ENCODE measurements at regions not wholly inside any gene's neighbourhood (a gene's known extent, or its start where the extent isn't known, plus 50 kb on each side); places are given as distances from the start of the nearest gene placed in this dataset.
"Not testable (repeated sequence)": the region's sequence is repeated elsewhere in the genome, so short reads cannot be mapped to it uniquely, and the experiment has no call there.

DNA sequence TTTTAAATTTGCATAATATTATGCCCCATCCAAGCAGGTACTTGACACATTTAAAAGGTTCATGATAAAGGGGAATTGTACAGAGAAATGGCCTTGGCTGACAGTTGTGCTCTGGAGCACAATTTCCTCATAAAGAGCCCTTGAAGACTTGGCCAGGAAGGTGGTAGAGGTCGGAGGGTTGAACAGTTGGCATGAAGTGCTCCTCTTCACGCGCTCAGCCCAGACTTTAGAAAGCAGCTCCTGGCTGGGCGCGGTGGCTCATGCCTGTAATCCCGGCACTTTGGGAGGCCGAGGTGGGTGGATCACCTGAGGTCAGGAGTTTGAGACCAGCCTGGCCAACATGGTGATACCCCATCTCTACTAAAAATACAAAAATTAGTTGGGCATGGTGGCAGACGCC is 72.6 kb upstream of the SLC24A4 start:
- not testable (repeated sequence) for H3K4me1 ChIP-seq (ENCODE audit: control insufficient read depth, insufficient read depth, low read length, unreplicated experiment); H3K4me3 ChIP-seq (ENCODE audit: low read depth, low read length); H2AFZ ChIP-seq (ENCODE audit: low read length, unreplicated experiment); H3K36me3 ChIP-seq (ENCODE audit: insufficient read depth, low read length); H3K79me2 ChIP-seq (ENCODE audit: control insufficient read depth, insufficient read depth, low read length, unreplicated experiment); H3K27ac ChIP-seq (ENCODE audit: low read depth, low read length)
- peaks cover 70% of the 10 kb centered on the region for H3K27me3 ChIP-seq (ENCODE audit: insufficient read depth, low read length)

DNA sequence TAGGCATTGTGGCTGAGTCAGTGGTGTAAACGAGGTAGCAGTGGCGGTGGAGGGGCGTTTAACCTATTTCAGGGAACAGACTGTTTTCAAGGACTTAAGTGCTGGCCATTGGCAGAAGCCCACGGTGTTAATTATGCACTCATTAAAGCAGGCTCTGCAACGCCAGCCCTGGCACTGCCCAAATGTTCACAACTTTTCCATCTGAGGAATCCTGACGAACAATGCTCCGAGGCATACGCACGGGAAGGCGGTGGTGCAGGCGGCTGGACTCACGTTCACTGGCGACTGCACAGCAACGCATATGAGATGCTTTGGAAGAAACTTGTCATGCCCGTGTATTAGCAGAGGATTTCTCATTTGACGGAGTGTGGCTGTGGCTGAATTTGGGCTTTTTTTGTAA is 70.6 kb upstream of the SLC24A4 start:
- Histone ChIP-seq H3K4me3 (ENCODE audit: low read depth, low read length) (no peak overlapping the region), H3K27ac (ENCODE audit: low read depth, low read length) (no peak overlapping the region), H3K27me3 (ENCODE audit: insufficient read depth, low read length) (peaks cover 81% of the 10 kb centered on the region), H3K36me3 (ENCODE audit: insufficient read depth, low read length) (no peaks in the 10 kb centered on the region), H3K79me2 (ENCODE audit: control insufficient read depth, insufficient read depth, low read length, unreplicated experiment) (no peaks in the 10 kb centered on the region), H2AFZ (ENCODE audit: low read length, unreplicated experiment) (no peak overlapping the region), H3K4me1 (ENCODE audit: control insufficient read depth, insufficient read depth, low read length, unreplicated experiment) (peaks cover 4% of the 10 kb centered on the region)

DNA sequence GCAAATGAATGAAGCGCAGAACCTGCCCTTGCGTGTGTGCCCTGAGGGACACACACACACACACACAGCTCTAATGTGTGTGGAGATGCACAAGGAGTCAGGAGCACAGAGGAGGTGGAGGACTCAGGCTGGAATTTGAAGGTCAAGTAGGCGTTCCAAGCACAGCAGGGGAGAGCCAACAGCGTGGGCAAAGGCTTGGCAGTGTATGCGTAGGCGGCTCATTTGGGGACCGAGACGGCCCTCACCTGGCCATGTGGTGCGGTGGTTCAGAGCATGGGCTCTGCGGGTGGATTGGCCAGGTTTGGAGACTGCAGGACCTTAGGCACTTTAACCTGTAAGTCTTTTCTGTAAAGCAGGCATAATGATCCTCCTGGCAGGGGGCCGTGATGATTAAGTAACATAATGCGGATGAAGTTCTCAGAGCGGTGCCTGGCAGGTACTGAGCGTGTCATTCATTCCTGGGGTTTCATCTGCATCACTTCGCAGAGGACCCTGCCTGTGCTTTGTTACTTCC is 69.5 kb upstream of the SLC24A4 start:
- Histone ChIP-seq H3K4me3 (ENCODE audit: low read depth, low read length) (no peak overlapping the region), H2AFZ (ENCODE audit: low read length, unreplicated experiment) (no peak overlapping the region), H3K27me3 (ENCODE audit: insufficient read depth, low read length) (peaks cover 80% of the 10 kb centered on the region), H3K4me1 (ENCODE audit: control insufficient read depth, insufficient read depth, low read length, unreplicated experiment) (peaks cover 4% of the 10 kb centered on the region), H3K36me3 (ENCODE audit: insufficient read depth, low read length) (no peaks in the 10 kb centered on the region), H3K27ac (ENCODE audit: low read depth, low read length) (no peak overlapping the region), H3K79me2 (ENCODE audit: control insufficient read depth, insufficient read depth, low read length, unreplicated experiment) (no peaks in the 10 kb centered on the region)

DNA sequence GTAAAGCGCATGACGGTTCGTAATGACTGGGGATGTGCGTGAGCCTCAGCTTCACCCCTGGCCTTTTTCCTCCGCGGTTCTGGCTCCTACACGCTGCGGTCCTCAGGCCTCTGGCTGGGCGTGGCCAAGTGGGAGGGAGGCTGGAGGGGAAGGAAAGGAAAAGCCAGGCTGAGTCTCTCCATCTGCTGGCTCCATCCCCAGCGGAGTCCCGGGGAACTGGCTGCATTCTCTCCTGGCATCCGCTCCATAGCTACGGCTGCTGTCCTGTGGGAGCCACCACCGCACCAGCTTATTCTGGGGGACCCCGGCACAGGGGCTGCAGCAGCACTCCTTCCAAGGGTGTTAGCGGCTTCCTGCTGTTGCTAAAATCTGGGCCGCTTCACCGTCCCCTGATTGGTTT is 68.2 kb upstream of the SLC24A4 start:
- H3K36me3 ChIP-seq (ENCODE audit: insufficient read depth, low read length) = no peaks in the 10 kb centered on the region
- peaks cover 74% of the 10 kb centered on the region for H3K27me3 ChIP-seq (ENCODE audit: insufficient read depth, low read length)
- no peaks in the 10 kb centered on the region for H3K79me2 ChIP-seq (ENCODE audit: control insufficient read depth, insufficient read depth, low read length, unreplicated experiment)
- peaks cover 4% of the 10 kb centered on the region for H3K4me1 ChIP-seq (ENCODE audit: control insufficient read depth, insufficient read depth, low read length, unreplicated experiment)
- no peak overlapping the region for H3K27ac ChIP-seq (ENCODE audit: low read depth, low read length)
- no peak overlapping the region for H2AFZ ChIP-seq (ENCODE audit: low read length, unreplicated experiment)
- peak overlapping the region; percentile 57 for H3K4me3 ChIP-seq (ENCODE audit: low read depth, low read length)

DNA sequence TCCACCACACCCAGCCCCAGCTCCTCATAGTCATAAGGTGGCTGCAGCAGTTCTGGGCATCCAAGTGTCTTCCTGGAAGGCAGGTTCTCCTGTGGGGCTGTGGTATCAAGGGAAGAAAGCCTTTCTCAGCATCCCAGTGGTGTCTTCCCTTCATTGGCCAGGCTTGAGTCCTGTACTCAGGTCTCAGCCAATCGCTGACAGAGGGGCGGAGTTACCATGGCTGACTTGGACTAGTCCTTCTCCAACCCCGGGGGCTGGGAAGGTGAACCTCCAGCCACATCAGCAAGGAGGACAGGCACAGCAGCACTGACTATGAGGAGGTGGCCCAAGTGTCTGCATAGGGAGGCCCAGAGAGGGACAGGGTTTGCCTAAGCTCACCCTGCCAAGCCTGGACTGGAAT is 64.0 kb upstream of the SLC24A4 start:
- Histone ChIP-seq H3K27ac (ENCODE audit: low read depth, low read length) (no peak overlapping the region), H3K4me3 (ENCODE audit: low read depth, low read length) (no peak overlapping the region), H3K27me3 (ENCODE audit: insufficient read depth, low read length) (peaks cover 55% of the 10 kb centered on the region), H2AFZ (ENCODE audit: low read length, unreplicated experiment) (no peak overlapping the region), H3K4me1 (ENCODE audit: control insufficient read depth, insufficient read depth, low read length, unreplicated experiment) (peaks cover 4% of the 10 kb centered on the region), H3K79me2 (ENCODE audit: control insufficient read depth, insufficient read depth, low read length, unreplicated experiment) (no peaks in the 10 kb centered on the region), H3K36me3 (ENCODE audit: insufficient read depth, low read length) (no peaks in the 10 kb centered on the region)

DNA sequence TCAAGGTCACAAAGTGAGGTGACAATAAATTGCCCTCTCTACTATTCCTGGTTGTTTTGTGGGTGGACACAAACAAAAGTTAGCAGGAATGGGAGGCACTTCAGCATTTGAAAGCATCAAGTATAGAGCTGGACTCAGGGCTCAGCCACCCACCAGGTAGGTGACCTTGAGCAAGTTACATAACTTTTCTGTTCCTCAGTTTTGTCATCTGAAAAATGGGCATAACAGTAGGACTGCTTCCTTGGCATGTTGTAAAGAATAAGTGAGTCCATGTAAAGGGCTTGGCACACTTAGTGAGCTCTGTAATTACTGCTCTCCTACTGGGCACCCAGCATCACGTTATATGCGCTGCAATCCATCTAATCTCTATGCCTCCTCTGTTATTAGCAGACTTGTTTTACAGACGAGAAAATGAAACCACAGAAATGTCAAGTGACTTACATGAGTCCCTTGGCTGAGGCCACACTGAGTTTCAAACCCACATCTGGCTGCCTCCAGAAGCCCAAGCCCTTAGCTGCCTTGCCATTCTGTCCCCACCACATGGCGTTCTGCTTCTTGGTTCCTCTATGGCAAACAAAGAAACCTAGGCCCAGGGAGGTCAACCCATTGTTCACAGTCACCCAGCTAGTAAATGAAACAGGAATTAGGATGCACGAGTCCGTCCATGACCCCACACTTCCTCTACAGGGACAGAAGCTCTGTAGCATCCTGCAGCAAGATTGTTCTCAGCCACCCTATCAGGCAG is 63.2 kb upstream of the SLC24A4 start:
- Histone ChIP-seq H3K27me3 (ENCODE audit: insufficient read depth, low read length) (peaks cover 48% of the 10 kb centered on the region), H3K79me2 (ENCODE audit: control insufficient read depth, insufficient read depth, low read length, unreplicated experiment) (no peaks in the 10 kb centered on the region), H3K4me3 (ENCODE audit: low read depth, low read length) (no peak overlapping the region), H2AFZ (ENCODE audit: low read length, unreplicated experiment) (no peak overlapping the region), H3K4me1 (ENCODE audit: control insufficient read depth, insufficient read depth, low read length, unreplicated experiment) (peaks cover 4% of the 10 kb centered on the region), H3K27ac (ENCODE audit: low read depth, low read length) (no peak overlapping the region), H3K36me3 (ENCODE audit: insufficient read depth, low read length) (no peaks in the 10 kb centered on the region)

DNA sequence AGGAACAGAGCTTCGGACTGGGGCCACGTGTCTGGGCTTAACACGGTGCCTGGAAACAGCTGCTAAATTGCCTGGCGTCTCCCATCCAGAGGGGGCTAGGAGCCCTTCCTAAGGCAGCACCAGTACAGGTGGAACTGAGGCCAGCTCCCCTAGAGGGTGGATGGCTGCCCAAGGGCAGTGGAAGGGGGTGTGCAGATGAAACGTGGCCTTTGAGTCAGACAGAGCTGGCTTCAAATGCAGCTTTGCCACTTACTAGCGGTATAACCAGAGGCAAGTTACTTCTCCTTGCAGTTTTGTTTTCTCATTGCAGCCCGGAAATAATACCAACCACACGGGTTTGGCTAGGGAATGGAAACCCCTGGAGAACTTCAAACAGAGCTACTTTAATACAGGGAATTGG is 59.3 kb upstream of the SLC24A4 start:
- Histone ChIP-seq H3K79me2 (ENCODE audit: control insufficient read depth, insufficient read depth, low read length, unreplicated experiment) (no peaks in the 10 kb centered on the region), H2AFZ (ENCODE audit: low read length, unreplicated experiment) (no peak overlapping the region), H3K27ac (ENCODE audit: low read depth, low read length) (no peak overlapping the region), H3K4me1 (ENCODE audit: control insufficient read depth, insufficient read depth, low read length, unreplicated experiment) (no peaks in the 10 kb centered on the region), H3K36me3 (ENCODE audit: insufficient read depth, low read length) (no peaks in the 10 kb centered on the region), H3K4me3 (ENCODE audit: low read depth, low read length) (no peak overlapping the region), H3K27me3 (ENCODE audit: insufficient read depth, low read length) (peaks cover 26% of the 10 kb centered on the region)

- Histone ChIP-seq H3K4me3 (ENCODE audit: low read depth, low read length) (no peak overlapping the region), H3K27me3 (ENCODE audit: insufficient read depth, low read length) (peaks cover 30% of the 10 kb centered on the region)
Observed at GRCh38 chr14:92264195-92264594, 58.8 kb upstream of the SLC24A4 start.

DNA sequence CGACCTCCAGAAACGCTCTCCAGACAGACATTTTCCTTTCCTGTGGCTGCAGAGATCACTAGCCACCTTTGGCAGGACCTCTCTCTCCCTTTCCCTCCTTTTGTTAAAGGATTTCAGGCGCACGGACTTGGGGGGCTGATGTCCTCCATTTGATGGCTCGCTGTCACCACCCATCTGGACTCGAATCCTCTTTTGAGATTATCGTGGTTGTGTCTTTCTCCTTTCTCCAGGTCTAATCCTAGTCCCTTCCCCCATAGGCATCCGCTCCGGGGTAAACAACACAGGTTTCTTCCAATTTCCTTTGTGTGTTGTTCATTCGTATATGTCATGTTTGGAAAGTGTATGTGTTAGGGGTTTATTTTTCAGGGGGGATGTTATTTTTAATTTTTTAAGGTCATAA is 56.7 kb upstream of the SLC24A4 start:
- H3K36me3 ChIP-seq (ENCODE audit: insufficient read depth, low read length) = no peaks in the 10 kb centered on the region
- peaks cover 45% of the 10 kb centered on the region for H3K27me3 ChIP-seq (ENCODE audit: insufficient read depth, low read length)
- no peaks in the 10 kb centered on the region for H3K4me1 ChIP-seq (ENCODE audit: control insufficient read depth, insufficient read depth, low read length, unreplicated experiment)
- H3K27ac ChIP-seq (ENCODE audit: low read depth, low read length) = no peak overlapping the region
- no peak overlapping the region for H3K4me3 ChIP-seq (ENCODE audit: low read depth, low read length)
- H3K79me2 ChIP-seq (ENCODE audit: control insufficient read depth, insufficient read depth, low read length, unreplicated experiment) = no peaks in the 10 kb centered on the region
- H2AFZ ChIP-seq (ENCODE audit: low read length, unreplicated experiment) = no peak overlapping the region

More at GRCh38 chr14:92264195-92264594, 58.8 kb upstream of the SLC24A4 start:
- H2AFZ ChIP-seq (ENCODE audit: low read length, unreplicated experiment) = no peak overlapping the region
- H3K4me1 ChIP-seq (ENCODE audit: control insufficient read depth, insufficient read depth, low read length, unreplicated experiment) = no peaks in the 10 kb centered on the region
- no peak overlapping the region for H3K27ac ChIP-seq (ENCODE audit: low read depth, low read length)
- H3K36me3 ChIP-seq (ENCODE audit: insufficient read depth, low read length) = no peaks in the 10 kb centered on the region
- no peaks in the 10 kb centered on the region for H3K79me2 ChIP-seq (ENCODE audit: control insufficient read depth, insufficient read depth, low read length, unreplicated experiment)

Data from ACC112 (cell line).